HG03175 (cell line): ENCODE measurements at regions not wholly inside any gene's neighbourhood (a gene's known extent, or its start where the extent isn't known, plus 50 kb on each side); places are given as distances from the start of the nearest gene placed in this dataset.
"Not testable (repeated sequence)": the region's sequence is repeated elsewhere in the genome, so short reads cannot be mapped to it uniquely, and the experiment has no call there.

Source experiments
- ATAC-seq: cut with Tn5 transposase; IDR thresholded peaks from one replicate; pipeline ENCODE4 v1.9.1; 2021; ENCODE audit warnings: mild to moderate bottlenecking, moderate library complexity; ENCODE audit not compliant: unreplicated experiment

DNA sequence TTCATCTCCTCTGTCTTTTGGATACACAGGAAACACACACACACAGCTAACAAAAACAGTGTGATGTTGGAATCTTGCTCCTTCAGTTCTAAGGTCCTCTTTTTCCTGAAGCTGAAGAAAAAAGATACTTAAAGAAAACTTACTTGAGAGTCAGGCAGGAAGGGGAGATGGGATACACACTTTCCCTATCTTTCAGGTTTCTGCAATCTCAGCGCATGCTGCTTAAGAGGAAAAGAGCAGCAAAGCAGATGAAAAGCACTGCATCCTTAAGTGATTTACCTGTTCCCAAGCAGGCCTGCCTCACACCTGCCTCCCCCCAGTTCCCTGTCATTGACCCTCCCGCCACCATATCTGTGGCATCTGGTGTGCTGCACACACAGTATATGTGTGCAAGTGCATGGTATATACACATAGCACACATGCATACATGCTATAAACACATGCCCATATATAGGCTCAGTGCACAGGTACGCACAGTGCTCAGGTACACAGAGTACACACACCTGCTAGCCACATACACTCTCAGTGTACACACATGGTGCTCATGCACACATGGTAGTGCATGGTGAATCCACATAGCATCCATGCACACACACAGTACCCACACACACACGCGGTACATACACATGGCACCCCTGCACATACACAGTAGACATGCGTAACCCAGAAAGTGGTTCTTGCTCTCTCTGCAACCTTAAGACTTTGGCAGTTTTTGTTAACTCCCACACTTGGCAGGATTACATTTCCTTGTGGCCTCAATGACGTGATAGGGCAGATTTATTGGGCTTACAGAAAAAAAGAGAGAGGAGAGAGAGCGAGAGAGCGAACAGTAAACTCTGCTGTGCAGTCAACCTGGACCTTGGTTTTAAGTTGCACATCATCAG is 166.9 kb downstream of the TOMM20 start:
- no peak for ATAC-seq

DNA sequence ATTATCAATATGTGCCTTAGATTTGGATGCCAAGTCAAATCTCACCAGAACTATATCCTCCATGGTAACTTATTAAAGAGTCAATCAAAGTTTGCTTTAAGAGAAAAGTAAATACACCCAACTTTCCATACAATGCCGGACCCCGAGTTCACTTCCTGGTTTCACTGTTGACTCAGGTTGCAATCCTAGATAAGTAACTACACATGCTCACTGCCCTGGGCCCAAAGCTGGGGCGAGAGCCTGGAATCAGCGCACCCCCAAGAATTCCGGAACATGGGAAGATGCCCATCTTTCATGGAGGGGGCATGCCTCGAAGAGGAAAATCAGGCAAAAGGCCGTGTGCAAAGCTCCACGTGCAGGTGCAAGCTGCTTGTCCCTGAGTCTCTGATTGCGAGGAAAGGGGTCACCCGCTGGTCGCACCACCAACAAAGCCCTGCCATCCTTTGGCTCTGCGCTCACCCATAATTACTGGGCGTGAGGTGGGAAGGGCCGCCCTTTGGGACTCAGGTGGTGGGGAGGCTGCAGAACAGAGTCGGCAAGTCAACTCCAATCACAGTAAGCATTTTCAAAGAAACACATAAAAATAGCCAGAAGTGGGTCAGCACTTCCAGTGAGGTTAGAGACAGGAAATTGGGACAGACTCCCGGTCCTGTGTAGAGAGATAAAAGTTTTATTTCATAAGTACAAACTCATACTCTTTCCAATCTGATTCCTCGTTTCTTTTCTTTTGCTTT is 167.7 kb downstream of the TOMM20 start:
- ATAC-seq: no peak

DNA sequence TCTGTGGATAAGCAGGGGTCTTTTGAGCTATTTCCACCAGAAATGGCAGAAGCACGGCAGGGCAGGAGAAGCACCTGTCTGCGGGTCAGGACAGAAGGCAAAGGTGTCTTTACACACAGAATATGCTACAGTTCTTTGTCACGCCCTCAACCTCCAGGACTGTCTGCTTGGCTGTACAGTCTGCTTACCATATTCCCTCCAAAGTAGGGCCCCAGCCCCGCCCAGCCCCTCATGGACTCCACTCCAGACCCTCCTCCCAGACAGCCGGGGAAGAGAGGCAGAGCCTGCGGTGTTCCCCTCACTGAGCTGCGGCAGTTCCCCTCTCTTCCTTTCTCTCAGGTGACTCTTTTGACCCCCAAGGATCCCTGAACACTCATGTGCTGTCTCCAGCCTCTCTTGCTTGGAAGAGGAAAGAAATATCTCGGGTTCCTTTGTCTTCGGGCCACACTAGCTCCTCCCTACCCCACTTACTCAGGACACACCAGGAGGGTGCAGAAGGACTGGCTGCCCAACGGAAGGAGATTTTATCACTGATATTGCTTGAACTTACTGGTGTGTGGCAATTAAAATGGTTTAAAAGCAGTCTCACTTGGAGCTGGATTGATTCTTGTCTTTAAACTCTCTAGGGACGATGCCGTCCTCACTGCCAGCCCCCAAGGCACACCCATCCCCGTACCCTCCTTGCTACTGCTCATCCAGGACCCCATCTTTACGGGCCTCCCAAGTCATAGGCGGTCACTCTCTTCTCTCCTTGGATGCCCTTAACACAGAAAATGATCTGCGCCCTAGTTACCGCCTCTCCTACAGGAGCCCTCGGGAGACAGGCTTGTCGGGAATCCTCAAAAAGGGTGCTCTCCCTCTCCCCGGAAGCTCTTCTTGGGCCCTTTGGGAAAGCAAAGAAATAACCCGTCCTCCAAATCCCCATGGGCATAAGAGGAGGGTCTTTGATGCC is 169.7 kb downstream of the TOMM20 start:
- ATAC-seq: no peak

DNA sequence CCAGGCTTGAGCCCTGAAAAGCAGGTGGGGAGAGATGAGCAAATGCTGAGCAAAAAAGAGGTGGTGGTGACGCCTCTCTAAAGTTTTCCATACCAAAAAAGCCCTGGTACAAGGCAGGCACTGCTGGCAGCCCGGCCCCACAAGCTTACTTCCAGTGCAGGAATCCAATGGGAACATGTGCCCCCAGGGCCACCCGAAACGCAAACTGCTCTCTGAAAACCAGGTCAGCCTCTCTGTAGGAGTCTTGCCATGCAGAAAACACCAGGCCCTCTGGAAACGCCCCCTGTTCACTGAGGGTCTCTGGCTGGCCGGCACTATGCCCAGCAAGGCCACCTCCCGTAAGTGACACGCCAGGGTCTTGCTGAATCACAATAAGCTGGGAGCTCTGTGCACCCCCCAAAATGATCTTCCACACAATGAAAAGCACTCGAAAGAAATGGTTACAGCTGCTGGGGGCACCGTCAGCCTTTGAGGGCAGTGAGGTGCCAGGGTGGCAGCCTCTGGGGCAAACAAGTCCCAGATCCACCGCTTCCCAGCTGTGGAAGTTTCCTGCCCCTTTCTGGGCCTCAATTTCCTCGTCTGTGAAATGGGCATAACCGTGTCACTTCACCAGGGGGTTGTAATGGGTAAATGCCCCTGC is 170.5 kb downstream of the TOMM20 start:
- ATAC-seq: no peak

DNA sequence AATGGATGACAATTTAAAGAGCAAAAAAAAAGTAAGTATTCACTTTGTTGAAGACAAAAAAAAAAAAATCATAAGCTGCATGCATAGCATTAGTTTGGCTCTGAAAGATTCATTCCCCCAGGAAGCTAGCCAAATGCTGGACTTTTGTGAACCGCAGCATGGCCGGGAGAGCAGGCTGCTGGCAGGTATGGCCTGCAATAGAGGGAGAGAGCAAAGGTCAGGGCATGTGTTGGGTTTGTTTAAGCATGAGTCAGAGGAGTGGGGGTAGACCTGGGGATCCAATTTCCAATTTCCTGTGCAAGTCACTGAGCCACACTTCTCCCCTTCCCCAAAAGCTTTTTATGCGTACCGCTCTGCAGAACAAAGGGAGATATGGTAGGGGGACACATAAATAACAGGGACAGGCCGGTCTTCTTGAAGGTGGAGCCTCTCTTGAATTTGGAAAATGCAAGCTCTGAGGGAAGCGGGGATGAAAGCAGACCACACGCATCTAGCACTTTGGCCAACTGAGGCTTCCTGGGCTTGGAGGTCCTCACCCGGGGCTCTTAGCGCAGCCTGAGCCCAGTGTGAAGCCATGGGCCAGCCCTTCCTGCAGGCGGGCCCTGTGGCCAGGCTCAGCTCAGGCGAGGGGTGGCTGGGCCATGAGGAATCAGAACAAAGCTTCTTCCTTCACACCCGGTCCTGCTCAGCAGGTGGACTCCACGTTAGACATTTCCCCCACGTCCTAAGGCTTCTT is 171.1 kb downstream of the TOMM20 start:
- ATAC-seq: no peak

DNA sequence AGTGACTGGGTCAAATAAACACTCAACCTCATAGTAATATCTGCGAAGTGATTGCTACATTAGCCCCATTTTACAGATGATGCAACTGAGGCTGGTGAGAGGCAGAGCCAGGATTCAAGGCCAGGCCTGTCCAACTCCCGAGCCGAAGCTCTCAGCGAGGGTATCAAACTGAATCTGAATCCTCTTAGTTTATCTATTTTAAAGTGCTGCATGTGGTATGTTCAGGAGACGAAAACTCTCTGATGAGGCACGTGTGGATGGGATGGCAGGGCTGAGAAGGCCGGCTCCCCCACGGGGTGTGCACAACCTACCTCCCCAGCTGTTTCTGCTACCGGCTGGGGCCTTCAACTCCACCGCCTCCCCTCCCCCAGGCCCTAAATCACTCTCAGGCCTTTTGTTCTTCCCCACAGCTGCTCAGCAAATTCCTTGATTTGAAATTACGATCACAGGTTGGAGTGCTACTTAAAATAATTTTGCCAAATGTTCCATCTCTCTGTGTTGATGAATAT is 171.8 kb downstream of the TOMM20 start:
- no peak for ATAC-seq

DNA sequence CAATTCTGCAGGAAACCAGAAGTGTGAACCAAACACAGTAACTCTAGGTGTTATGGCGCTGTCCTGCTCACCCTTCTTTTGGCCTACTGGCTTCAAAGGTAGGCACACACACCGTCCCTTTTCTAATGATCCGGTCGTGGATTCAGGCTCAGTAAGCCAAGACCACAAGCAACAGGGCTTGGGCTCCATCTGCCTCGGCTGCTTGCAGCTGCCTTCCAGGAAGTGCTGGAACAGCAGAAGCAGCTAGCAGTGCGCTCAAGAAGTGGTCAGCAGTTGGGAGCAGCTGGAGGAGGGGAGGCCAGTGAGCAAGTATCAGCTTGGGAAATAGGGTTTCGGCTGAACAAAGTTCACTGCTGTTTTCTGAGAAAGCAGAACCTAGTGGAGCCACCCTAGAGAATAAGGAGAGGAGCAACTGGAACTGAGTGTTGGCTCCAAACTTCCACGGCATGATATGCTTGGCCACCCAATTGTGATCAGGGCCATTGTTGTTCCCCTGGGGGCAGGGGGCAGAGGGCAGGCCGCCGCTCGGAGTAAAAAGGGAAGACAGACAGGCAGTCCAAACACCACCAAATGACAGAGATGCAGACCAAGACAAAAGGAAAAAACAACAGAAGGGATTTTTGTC is 173.4 kb downstream of the TOMM20 start:
- ATAC-seq: peak; percentile 53

DNA sequence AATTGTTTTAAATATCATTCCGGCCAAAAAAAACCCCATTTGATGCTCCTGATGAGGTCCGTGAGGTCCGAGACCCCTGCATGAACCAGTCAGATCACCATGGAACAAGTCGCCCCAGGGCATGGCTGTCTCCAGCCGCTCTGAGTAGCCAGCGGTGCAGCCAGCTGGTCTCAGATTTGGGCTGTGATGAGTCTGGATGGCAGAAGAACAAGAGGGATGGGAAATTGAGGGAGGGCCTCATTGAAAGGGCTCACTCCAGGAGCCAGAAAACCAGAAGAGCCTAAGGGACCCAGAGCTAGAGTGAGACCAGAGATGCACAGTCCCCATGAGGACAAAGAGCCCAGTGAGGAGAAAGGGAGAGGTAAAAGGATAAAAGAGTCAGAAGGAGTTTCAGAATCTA is 174.0 kb downstream of the TOMM20 start:
- ATAC-seq: peak; percentile 12

DNA sequence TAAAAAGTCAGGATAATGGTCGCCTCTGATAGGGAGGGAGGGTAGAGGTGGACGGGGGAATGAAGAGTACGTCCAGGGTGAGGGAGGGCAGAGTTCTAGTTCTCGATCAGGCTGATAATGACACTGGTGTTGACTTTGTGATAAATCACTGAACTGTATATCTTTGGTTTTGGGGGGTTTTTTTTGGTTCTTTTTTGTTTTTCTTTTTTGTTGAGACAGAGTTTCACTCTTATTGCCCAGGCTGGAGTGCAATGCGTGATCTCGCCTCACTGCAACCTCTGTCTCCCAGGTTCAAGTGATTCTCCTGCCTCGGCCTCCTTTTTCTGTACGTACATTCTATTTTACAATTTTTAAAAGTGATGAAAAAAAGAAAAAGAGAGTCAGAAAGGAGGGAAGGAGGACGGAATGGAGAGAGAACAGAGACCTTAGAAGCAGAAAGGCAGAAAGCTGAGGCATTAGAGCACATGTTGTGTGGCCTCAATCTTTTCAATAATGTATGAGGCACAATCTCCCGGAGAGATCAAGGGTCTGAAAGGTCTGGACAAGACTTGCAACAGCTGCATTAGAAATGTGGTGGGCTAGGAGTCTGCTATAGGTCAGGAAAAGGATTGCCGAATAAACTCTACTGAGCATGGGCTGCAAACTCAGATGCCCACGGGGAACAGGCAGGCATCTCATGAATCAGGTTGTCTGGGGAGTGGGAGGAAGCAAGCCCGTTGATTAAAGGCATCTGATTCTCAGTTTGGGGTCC is 174.8 kb downstream of the TOMM20 start:
- ATAC-seq: no peak

DNA sequence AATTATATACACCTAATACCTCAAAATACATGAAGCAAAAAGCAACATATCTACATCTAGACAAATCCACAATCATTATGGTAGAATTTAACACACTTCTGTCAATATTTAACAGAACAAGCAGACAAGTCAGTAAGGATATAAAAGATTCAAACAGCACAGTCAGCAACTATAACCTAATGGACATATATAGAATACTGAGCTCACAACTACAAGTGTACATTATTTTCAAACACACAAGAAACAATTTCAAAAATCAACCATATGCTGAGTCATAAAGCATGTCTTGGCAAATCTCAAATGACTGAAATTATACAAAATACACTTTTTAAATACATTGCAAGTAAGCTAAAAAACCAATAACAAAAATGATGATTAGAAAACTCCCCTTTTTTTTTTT is 178.0 kb downstream of the TOMM20 start:
- ATAC-seq: no peak

DNA sequence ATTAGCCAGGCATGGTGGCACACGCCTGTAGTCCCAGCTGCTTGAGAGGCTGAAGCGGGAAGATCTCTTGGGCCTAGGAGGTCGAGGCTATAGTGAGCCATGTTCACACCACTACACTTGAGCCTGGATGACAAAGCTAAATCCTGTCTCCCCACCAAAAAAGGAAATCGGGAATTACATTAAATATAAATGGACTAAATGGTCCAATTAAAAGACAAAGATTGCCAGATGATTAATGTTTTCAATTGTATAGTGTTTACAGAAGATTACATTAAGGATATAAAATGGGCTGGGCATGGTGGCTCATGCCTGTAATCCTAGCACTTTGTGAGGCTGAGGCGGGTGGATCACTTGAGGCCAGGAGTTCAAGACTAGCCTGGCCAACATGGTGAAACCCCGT is 179.1 kb downstream of the TOMM20 start:
- ATAC-seq: not testable (repeated sequence)

DNA sequence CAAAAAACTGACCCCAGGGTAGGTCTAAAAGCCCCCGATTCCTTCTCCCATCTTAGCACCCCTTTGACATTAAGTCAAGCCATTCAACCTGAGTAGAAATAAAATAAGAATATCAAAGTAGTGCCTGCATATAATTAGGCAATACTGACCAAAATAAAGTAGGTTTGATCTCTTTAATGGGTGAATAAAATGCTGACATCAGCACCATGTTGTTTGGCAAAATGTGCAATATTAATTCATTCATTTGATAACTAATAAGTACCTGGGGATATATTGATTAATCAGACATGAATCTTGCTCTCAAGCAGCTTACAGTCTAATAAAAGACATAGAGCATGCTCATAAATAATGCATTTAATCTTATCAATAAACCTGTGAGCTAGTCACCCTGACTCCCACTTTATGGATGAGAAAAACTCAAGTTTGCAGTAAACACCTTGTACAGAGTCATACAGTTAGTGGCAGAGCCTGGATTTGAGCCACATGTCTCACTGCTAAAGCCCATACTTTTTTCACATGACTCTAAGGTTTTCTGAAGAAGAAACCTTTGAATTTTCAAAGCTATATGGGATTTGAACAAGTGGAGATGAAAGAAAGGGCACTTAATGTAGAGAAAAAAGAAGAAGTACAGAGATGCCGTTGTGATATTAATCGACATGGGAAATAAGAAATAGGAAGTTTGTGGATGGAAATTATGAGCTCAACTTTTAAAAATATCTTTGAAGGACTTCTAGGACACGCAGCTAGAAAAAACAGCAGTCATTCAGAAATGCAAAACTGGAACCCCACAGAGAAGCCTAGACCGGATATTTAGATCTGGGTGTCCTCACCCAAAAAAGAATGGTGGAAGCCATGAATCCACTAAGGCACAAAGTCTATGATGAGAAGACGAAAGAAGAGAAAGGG is 183.9 kb downstream of the TOMM20 start:
- no peak for ATAC-seq

DNA sequence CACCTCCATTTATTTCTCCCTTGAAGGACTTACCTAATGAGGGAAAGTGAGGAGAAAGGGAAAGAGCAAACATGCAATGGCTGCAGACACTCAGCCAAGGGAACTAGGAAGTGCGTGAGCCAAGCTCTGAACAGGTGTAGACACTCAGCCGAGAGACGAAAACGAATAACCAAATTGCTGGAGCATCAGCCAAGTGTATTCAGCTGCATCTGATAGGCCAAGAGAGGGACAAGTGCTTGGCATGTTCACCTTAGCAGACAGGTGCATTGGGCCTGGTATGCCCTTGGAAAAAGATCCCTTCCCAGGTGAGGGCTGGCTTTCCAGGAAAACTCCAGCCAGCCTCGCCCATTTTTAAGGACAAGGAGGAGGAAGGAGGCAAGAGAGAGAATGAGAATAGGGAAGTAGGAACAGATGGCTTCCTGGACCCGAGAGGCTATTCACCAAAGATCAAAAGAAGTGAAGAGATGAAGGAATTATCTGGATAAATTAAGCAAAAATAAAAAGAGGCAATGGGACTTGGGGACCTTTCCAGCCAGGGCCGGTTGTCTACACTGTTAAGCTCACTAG is 184.7 kb downstream of the TOMM20 start:
- ATAC-seq: no peak

DNA sequence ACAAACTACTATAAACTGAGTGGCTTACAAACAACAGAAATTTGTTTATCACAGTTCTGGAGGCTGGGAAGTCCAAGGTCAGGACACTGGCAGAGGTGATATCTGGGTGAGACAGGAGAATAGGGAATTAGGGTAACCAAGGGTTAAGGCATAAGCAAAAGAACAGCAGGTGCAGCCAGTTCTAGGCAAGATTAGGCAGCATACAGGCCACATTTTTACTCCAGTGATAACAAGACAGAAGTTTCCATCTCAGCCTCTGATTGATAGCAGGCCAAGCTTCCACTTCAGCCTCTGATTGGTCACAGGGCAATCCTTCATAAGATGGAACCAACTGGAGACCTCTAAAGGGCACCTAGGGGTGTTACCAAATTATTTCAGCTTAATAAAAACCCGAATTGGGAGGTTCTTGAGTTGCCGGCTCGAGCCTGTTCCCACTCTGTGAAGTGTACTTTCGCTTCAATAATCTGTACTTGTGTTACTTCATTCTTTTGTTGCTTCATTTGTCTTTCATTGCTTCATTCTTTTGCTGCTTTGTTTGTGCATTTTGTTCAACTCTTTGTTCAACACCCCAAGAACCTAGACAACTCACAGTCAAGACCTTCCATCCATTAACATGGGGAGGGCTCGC is 185.6 kb downstream of the TOMM20 start:
- ATAC-seq: no peak

DNA sequence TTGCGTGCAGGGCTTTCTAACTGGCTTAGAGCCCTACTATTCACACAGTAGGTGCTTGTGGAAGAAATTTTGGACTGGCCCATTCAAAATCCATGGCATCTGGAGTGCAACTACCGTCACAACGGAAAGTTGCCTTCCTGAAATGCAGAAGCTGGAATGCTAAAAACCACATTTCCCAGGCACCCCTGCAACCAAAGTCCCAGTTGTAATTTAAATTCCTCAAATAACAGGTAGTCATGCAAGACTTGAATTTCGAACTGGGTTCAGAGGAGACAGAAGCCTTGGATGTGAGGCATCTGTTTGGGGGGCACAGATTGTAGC is 186.7 kb downstream of the TOMM20 start:
- ATAC-seq: no peak

DNA sequence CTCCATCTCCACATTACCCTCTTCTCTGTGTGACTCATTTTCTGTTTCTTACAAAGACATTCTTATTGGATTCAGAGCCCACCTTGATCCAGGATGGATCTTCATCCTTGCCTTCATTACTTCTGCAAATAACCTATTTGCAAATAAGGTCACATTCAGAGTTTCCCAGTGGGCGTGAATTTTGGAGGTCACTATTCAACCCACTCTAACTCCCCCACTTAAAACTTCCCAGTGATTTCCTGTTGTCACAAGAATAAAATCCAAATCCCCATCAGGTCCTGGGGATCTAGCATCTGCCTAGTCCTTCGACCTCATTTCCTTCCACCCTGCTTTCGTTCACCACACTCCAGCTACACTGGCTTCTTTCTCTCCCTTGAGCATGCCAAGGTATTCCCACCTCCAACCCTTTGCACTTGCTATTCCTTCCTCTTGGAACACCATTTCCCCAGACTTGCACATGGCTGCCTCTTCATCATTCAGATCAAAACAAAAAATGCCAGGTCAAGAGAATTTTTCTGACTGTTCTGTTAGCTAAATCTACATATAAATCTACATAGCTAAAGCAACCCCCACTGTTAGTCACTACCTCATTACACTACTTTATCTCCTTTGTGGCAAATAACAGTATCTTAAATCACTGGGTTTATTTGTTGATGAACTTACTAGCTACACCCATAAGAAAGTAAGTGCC is 187.2 kb downstream of the TOMM20 start:
- ATAC-seq: no peak
